ENCODE measurements at regions not wholly inside any gene's neighbourhood (a gene's known extent, or its start where the extent isn't known, plus 50 kb on each side); places are given as distances from the start of the nearest gene placed in this dataset.
"Not testable (repeated sequence)": the region's sequence is repeated elsewhere in the genome, so short reads cannot be mapped to it uniquely, and the experiment has no call there.

GRCh38 chr10:125232841-125233240 lies 72.5 kb upstream of the CTBP2 start:
- Mint-ChIP-seq H3K36me3 (ENCODE audit: low read depth) (peaks cover 3% of the 10 kb centered on the region), H3K4me3 (ENCODE audit: unreplicated experiment) (no peak overlapping the region), H3K9me3 (ENCODE audit: low read depth) (peaks cover 5% of the 10 kb centered on the region), H3K4me1 (ENCODE audit: low read depth) (peaks cover 14% of the 10 kb centered on the region), H3K27me3 (ENCODE audit: low read depth) (no peaks in the 10 kb centered on the region), H3K27ac (ENCODE audit: unreplicated experiment) (no peak overlapping the region)
- TF ChIP-seq, protein P1, sequence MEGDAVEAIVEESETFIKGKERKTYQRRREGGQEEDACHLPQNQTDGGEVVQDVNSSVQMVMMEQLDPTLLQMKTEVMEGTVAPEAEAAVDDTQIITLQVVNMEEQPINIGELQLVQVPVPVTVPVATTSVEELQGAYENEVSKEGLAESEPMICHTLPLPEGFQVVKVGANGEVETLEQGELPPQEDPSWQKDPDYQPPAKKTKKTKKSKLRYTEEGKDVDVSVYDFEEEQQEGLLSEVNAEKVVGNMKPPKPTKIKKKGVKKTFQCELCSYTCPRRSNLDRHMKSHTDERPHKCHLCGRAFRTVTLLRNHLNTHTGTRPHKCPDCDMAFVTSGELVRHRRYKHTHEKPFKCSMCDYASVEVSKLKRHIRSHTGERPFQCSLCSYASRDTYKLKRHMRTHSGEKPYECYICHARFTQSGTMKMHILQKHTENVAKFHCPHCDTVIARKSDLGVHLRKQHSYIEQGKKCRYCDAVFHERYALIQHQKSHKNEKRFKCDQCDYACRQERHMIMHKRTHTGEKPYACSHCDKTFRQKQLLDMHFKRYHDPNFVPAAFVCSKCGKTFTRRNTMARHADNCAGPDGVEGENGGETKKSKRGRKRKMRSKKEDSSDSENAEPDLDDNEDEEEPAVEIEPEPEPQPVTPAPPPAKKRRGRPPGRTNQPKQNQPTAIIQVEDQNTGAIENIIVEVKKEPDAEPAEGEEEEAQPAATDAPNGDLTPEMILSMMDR (IDR thresholded peaks at IDR 0.05), result no peak
- DNase-seq (ENCODE audit: low spot score), result no peak

DNA sequence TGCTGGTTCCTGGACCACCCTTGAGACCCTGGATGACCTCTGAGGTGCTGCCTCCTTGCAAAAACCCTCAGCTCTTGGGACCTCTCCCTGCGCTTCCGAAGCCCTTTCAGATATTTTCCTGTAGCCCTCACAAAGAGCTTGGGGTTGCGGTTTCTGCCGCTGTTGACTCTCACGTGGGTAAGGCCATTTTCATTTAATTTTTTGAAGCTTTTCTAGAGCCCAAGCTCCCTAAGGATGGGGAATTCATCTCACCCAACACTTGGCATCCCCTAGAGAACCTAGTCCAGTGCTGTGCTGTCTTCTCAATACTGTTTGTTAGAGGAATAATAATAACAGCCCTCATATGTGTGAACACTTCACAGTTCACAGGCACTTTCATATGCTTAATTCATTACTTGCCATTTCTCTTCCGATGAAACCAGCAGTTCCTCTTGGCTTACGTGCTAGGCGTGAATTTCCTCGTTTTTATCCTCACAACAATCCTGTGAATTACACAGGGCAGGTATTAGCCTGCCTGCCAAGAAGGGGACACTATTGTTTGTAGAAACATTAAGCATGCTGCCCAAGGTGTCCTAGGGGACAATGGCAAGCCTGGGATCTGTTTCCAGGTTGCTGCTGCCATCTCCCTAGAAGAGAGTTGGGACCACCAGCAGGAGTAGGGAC lies 71.6 kb upstream of the CTBP2 start:
- Mint-ChIP-seq H3K4me1 (ENCODE audit: low read depth) (peaks cover 14% of the 10 kb centered on the region), H3K27ac (ENCODE audit: unreplicated experiment) (peak overlapping the region; percentile 81), H3K36me3 (ENCODE audit: low read depth) (peaks cover 2% of the 10 kb centered on the region), H3K27me3 (ENCODE audit: low read depth) (no peaks in the 10 kb centered on the region), H3K4me3 (ENCODE audit: unreplicated experiment) (peak overlapping the region; percentile 31), H3K9me3 (ENCODE audit: low read depth) (peaks cover 2% of the 10 kb centered on the region)
- no peak for DNase-seq (ENCODE audit: low spot score)
- TF ChIP-seq, protein P1 (IDR thresholded peaks at IDR 0.05), result no peak

DNA sequence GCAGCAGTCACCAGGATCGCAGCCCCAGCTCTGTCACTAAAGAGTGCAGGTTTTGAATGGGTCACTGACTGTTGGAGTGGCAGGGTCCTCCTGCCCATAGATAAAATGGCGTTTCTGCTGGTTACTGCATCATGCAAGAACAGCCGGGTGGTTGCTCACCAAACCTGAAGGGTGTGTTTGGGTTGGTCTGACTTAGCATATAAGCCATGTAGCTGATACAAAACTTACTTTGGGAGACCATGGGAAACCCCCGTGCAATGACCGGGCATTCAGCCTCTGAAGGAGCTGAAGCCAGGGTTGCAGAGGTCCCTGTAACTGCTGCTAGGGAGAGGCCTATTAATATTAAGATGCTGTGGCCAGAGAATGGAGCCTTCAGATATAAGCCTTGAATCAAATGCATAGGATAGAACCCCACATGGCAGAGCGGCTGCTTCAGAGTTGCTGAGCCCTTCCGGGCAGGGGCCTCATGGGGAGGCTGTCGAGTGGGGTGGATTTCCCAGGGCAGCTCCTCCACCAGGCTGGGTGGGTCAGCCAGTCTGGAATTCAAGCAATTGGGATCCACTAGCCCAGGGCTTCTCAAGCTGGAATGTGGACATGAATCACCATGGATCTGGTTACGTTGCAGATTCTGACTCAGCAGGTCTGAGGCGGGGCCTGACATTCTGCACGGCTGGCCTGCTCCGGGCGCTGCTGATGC lies 70.9 kb upstream of the CTBP2 start:
- DNase-seq (ENCODE audit: low spot score), result no peak
- Mint-ChIP-seq H3K36me3 (ENCODE audit: low read depth) (no peaks in the 10 kb centered on the region), H3K4me1 (ENCODE audit: low read depth) (peaks cover 14% of the 10 kb centered on the region), H3K27ac (ENCODE audit: unreplicated experiment) (peak overlapping the region; percentile 81), H3K9me3 (ENCODE audit: low read depth) (no peaks in the 10 kb centered on the region), H3K4me3 (ENCODE audit: unreplicated experiment) (peak overlapping the region; percentile 31), H3K27me3 (ENCODE audit: low read depth) (no peaks in the 10 kb centered on the region)
- TF ChIP-seq, protein P1 (IDR thresholded peaks at IDR 0.05), result peak; percentile 45

DNA sequence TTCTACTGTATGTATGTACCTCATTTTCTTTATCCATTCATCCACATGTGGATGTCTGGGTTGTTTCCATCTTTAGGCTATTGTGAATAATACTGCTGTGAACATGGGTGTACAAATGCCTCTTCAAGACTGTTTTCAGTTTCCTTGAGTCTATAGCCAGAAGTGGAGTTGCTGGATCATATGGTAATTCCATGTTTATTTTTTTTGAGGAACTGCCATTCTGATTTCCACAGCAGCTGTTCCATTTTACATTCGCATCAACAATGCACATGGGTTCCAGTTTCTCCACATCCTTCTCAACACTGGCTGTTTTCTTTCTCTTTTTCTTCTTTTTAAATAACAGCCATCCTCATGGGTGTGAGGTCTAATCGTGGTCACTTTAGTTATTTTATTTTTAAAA lies 69.9 kb upstream of the CTBP2 start:
- Mint-ChIP-seq H3K36me3 (ENCODE audit: low read depth) (no peaks in the 10 kb centered on the region), H3K9me3 (ENCODE audit: low read depth) (no peaks in the 10 kb centered on the region), H3K4me1 (ENCODE audit: low read depth) (peaks cover 14% of the 10 kb centered on the region), H3K27ac (ENCODE audit: unreplicated experiment) (no peak overlapping the region), H3K27me3 (ENCODE audit: low read depth) (no peaks in the 10 kb centered on the region), H3K4me3 (ENCODE audit: unreplicated experiment) (no peak overlapping the region)
- no peak for DNase-seq (ENCODE audit: low spot score)
- TF ChIP-seq, protein P1 (IDR thresholded peaks at IDR 0.05), result no peak

GRCh38 chr10:125228245-125228940 lies 68.0 kb upstream of the CTBP2 start:
- H3K4me1 Mint-ChIP-seq (ENCODE audit: low read depth), result peaks cover 14% of the 10 kb centered on the region
- H3K27me3 Mint-ChIP-seq (ENCODE audit: low read depth); H3K4me3 Mint-ChIP-seq (ENCODE audit: unreplicated experiment); H3K27ac Mint-ChIP-seq (ENCODE audit: unreplicated experiment); DNase-seq (ENCODE audit: low spot score); H3K36me3 Mint-ChIP-seq (ENCODE audit: low read depth); H3K9me3 Mint-ChIP-seq (ENCODE audit: low read depth): not testable (repeated sequence)
